ENCODE measurements at regions not wholly inside any gene's neighbourhood (a gene's known extent, or its start where the extent isn't known, plus 50 kb on each side); places are given as distances from the start of the nearest gene placed in this dataset.

GRCh38 chr11:116518141-116518540 lies 254.6 kb downstream of the BUD13 start:
- no peaks in the 10 kb centered on the region for H3K9me3 Mint-ChIP-seq
- H3K4me1 Mint-ChIP-seq (ENCODE audit: unreplicated experiment), result no peaks in the 10 kb centered on the region
- DNase-seq (ENCODE audit: extremely low spot score, unreplicated experiment), result no peak
- peaks cover 23% of the 10 kb centered on the region for H3K27me3 Mint-ChIP-seq
- H3K27ac Mint-ChIP-seq, result no peak overlapping the region
- TF ChIP-seq CTCF (conservative IDR thresholded peaks at IDR 0.05), result no peak
- no peak overlapping the region for H3K4me3 Mint-ChIP-seq
- H3K36me3 Mint-ChIP-seq, result no peaks in the 10 kb centered on the region

GRCh38 chr11:116517584-116517983 lies 255.2 kb downstream of the BUD13 start:
- no peaks in the 10 kb centered on the region for H3K36me3 Mint-ChIP-seq
- H3K27ac Mint-ChIP-seq, result no peak overlapping the region
- H3K9me3 Mint-ChIP-seq, result no peaks in the 10 kb centered on the region
- H3K4me1 Mint-ChIP-seq (ENCODE audit: unreplicated experiment), result no peaks in the 10 kb centered on the region
- H3K4me3 Mint-ChIP-seq, result no peak overlapping the region
- H3K27me3 Mint-ChIP-seq, result peaks cover 26% of the 10 kb centered on the region
- no peak for DNase-seq (ENCODE audit: extremely low spot score, unreplicated experiment)
- no peak for TF ChIP-seq CTCF (conservative IDR thresholded peaks at IDR 0.05)

- Mint-ChIP-seq H3K27ac (no peak overlapping the region), H3K27me3 (peaks cover 26% of the 10 kb centered on the region), H3K36me3 (no peaks in the 10 kb centered on the region), H3K9me3 (no peaks in the 10 kb centered on the region), H3K4me1 (ENCODE audit: unreplicated experiment) (no peaks in the 10 kb centered on the region), H3K4me3 (no peak overlapping the region)
- no peak for DNase-seq (ENCODE audit: extremely low spot score, unreplicated experiment)
- TF ChIP-seq CTCF (conservative IDR thresholded peaks at IDR 0.05), result no peak
Measured at GRCh38 chr11:116517077-116517476, 255.7 kb downstream of the BUD13 start.

GRCh38 chr11:116515664-116516184 lies 257.1 kb downstream of the BUD13 start:
- Mint-ChIP-seq H3K9me3 (no peaks in the 10 kb centered on the region), H3K4me1 (ENCODE audit: unreplicated experiment) (no peaks in the 10 kb centered on the region), H3K27ac (no peak overlapping the region), H3K27me3 (peaks cover 26% of the 10 kb centered on the region), H3K4me3 (no peak overlapping the region), H3K36me3 (no peaks in the 10 kb centered on the region)
- peak; percentile 50 for DNase-seq (ENCODE audit: extremely low spot score, unreplicated experiment)
- TF ChIP-seq CTCF (conservative IDR thresholded peaks at IDR 0.05), result no peak

GRCh38 chr11:116513894-116514293 lies 258.9 kb downstream of the BUD13 start:
- Mint-ChIP-seq H3K27ac (no peak overlapping the region), H3K4me1 (ENCODE audit: unreplicated experiment) (peaks cover 6% of the 10 kb centered on the region), H3K36me3 (no peaks in the 10 kb centered on the region), H3K9me3 (no peaks in the 10 kb centered on the region), H3K4me3 (no peak overlapping the region), H3K27me3 (peaks cover 31% of the 10 kb centered on the region)
- peak; percentile 44 for DNase-seq (ENCODE audit: extremely low spot score, unreplicated experiment)
- peak; percentile 63 for TF ChIP-seq CTCF (conservative IDR thresholded peaks at IDR 0.05)

Measured in type B pancreatic cell (in vitro differentiated cells).